Hepatocyte (in vitro differentiated cells): ENCODE measurements at regions not wholly inside any gene's neighbourhood (a gene's known extent, or its start where the extent isn't known, plus 50 kb on each side); places are given as distances from the start of the nearest gene placed in this dataset.

Source experiments
- CTCF ChIP-seq: fragments of 200-600 bp; sonication (generic); IDR thresholded peaks from 2 replicates; pipeline ENCODE4 v1.5.1; 2016; ENCODE audit warnings: antibody characterized with exemption, mild to moderate bottlenecking; ENCODE audit not compliant: poor library complexity
- EZH2 ChIP-seq: fragments of 200-600 bp; sonication (generic); IDR thresholded peaks from 2 replicates; pipeline ENCODE4 v1.6.1; 2016; ENCODE audit warnings: antibody characterized with exemption, mild to moderate bottlenecking, borderline replicate concordance
- EZH2phosphoT487 ChIP-seq: fragments of 200-600 bp; sonication (generic); IDR thresholded peaks from one replicate; pipeline ENCODE4 v1.6.1; 2018; ENCODE audit warnings: antibody characterized with exemption, mild to moderate bottlenecking, low read depth, moderate library complexity; ENCODE audit not compliant: unreplicated experiment, severe bottlenecking

GRCh38 chr4:148530114-148530513, 87.9 kb upstream of the NR3C2 start:
- no peak for TF ChIP-seq CTCF
- TF ChIP-seq EZH2phosphoT487, result no peak
- no peak for TF ChIP-seq EZH2
